Activated CD4-positive, CD25-positive, alpha-beta regulatory T cell treated with anti-CD3 and anti-CD28 coated beads, Interleukin-2, amount 50 U/mL, for 16 hours (primary cell): ENCODE measurements at regions not wholly inside any gene's neighbourhood (a gene's known extent, or its start where the extent isn't known, plus 50 kb on each side); places are given as distances from the start of the nearest gene placed in this dataset.
"Not testable (repeated sequence)": the region's sequence is repeated elsewhere in the genome, so short reads cannot be mapped to it uniquely, and the experiment has no call there.

Experiments
- DNase-seq: peaks from one replicate; pipeline ENCODE4 v3.0.0-alpha.2; 2020; ENCODE audit warnings: low read depth, low spot score

GRCh38 chr2:33723329-33723728 lies 124.2 kb upstream of the FAM98A start:
- DNase-seq: no peak

- DNase-seq: no peak
Observed at GRCh38 chr2:33719067-33719466, 120.0 kb upstream of the FAM98A start.

- no peak for DNase-seq
Observed at GRCh38 chr2:33712674-33713073, 113.6 kb upstream of the FAM98A start.

- no peak for DNase-seq
Observed at GRCh38 chr2:33709951-33710350, 110.9 kb upstream of the FAM98A start.

- DNase-seq: no peak
Observed at GRCh38 chr2:33707312-33707711, 108.2 kb upstream of the FAM98A start.

- DNase-seq: no peak
Observed at GRCh38 chr2:33706410-33706809, 107.3 kb upstream of the FAM98A start.

GRCh38 chr2:33704406-33704855 lies 105.3 kb upstream of the FAM98A start:
- DNase-seq: no peak

- DNase-seq: no peak
Observed at GRCh38 chr2:33696234-33696633, 97.1 kb upstream of the FAM98A start.

GRCh38 chr2:33694904-33695303 lies 95.8 kb upstream of the FAM98A start:
- no peak for DNase-seq

GRCh38 chr2:33690686-33691085 lies 91.6 kb upstream of the FAM98A start:
- DNase-seq: not testable (repeated sequence)

- no peak for DNase-seq
Observed at GRCh38 chr2:33681364-33681757, 82.3 kb upstream of the FAM98A start.

- DNase-seq: no peak
Observed at GRCh38 chr2:33680644-33681363, 81.7 kb upstream of the FAM98A start.

GRCh38 chr2:33678436-33678835 lies 79.3 kb upstream of the FAM98A start:
- no peak for DNase-seq

- DNase-seq: no peak
Observed at GRCh38 chr2:33673937-33674336, 74.8 kb upstream of the FAM98A start.

- DNase-seq: no peak
Observed at GRCh38 chr2:33672896-33673295, 73.8 kb upstream of the FAM98A start.

GRCh38 chr2:33672389-33672788 lies 73.3 kb upstream of the FAM98A start:
- no peak for DNase-seq

GRCh38 chr2:33671198-33671597 lies 72.1 kb upstream of the FAM98A start:
- DNase-seq: no peak

- DNase-seq: no peak
Observed at GRCh38 chr2:33670392-33670937, 71.4 kb upstream of the FAM98A start.

GRCh38 chr2:33666879-33667278 lies 67.8 kb upstream of the FAM98A start:
- no peak for DNase-seq

- DNase-seq: no peak
Observed at GRCh38 chr2:33665039-33665438, 65.9 kb upstream of the FAM98A start.

- DNase-seq: no peak
Observed at GRCh38 chr2:33660416-33661123, 61.5 kb upstream of the FAM98A start.

GRCh38 chr2:33655626-33656320 lies 56.7 kb upstream of the FAM98A start:
- no peak for DNase-seq
